ENCODE measurements at regions not wholly inside any gene's neighbourhood (a gene's known extent, or its start where the extent isn't known, plus 50 kb on each side); places are given as distances from the start of the nearest gene placed in this dataset.

- no peak for TF ChIP-seq POLR2A (IDR thresholded peaks at IDR 0.05; ENCODE audit: low read depth, low read length)
- no peak for TF ChIP-seq POLR2AphosphoS5 (IDR thresholded peaks at IDR 0.05; ENCODE audit: low read depth, low read length)
- TF ChIP-seq TAF1 (IDR thresholded peaks at IDR 0.05; ENCODE audit: borderline replicate concordance, low read depth, low read length), result no peak
These were observed 751.2 kb upstream of the ZNF608 start for GRCh38 chr5:125497651-125498050.

All from GM12892 (cell line).